PC-3 (cell line): ENCODE measurements at regions not wholly inside any gene's neighbourhood (a gene's known extent, or its start where the extent isn't known, plus 50 kb on each side); places are given as distances from the start of the nearest gene placed in this dataset.

ENCODE experiments used
- ATAC-seq: fragments of 200-7000 bp; cut with Tn5 transposase; 2 replicates; pipeline ENCODE4 v1.9.1; 2020; ENCODE audit warnings: mild to moderate bottlenecking, moderate library complexity
- BruUV-seq: library from RNA; stranded (reverse); fragments of 400-500 nt; replicated peaks from 2 replicates; lab custom pipeline; 2021; lab: Mats Ljungman, UMichigan
- CTCF ChIA-PET: fragments of 300-600 bp; sonication (Branson Sonifier 250); formaldehyde crosslinking; loops from one replicate; lab custom pipeline; 2022; ENCODE audit warnings: antibody characterized with exemption; lab: Charles Lee
- POLR2A ChIA-PET: fragments of 300-600 bp; sonication (Branson Sonifier 250); formaldehyde crosslinking; loops from one replicate; lab custom pipeline; 2022; ENCODE audit warnings: antibody characterized with exemption; ENCODE audit not compliant: unreplicated experiment; lab: Charles Lee
- DNase-seq: peaks from one replicate; pipeline ENCODE4 v3.0.0-alpha.2; 2015
- H2AFZ ChIP-seq: fragments of 300-600 bp; sonication (generic); 2 replicates; pipeline ENCODE4 v1.6.0; 2016; ENCODE audit warnings: antibody characterized with exemption, low read length
- H3F3A ChIP-seq: fragments of 300-600 bp; sonication (generic); one replicate; pipeline ENCODE4 v1.6.0; 2017; ENCODE audit warnings: antibody characterized with exemption, low read length, control low read depth, mild to moderate bottlenecking; ENCODE audit not compliant: unreplicated experiment
- H3K27ac ChIP-seq: fragments of 300-600 bp; sonication (generic); 2 replicates; pipeline ENCODE4 v1.5.1; 2016; ENCODE audit warnings: mild to moderate bottlenecking, low read length
- H3K27me3 ChIP-seq: fragments of 300-600 bp; sonication (generic); 2 replicates; pipeline ENCODE4 v1.6.1; 2016; ENCODE audit warnings: low read length, mixed read lengths
- H3K36me3 ChIP-seq: fragments of 300-600 bp; sonication (generic); 2 replicates; pipeline ENCODE4 v1.6.1; 2016; ENCODE audit warnings: low read depth, mixed run types, low read length, mixed read lengths
- H3K4me1 ChIP-seq: fragments of 300-600 bp; sonication (generic); 2 replicates; pipeline ENCODE4 v1.5.1; 2016; ENCODE audit warnings: low read length; ENCODE audit not compliant: insufficient read depth
- H3K4me2 ChIP-seq: fragments of 300-600 bp; sonication (generic); 2 replicates; pipeline ENCODE4 v1.6.0; 2016; ENCODE audit warnings: low read length
- H3K4me3 ChIP-seq: fragments of 300-600 bp; sonication (generic); 2 replicates; pipeline ENCODE4 v1.5.1; 2016; ENCODE audit warnings: mild to moderate bottlenecking, low read length, mixed read lengths
- H3K79me2 ChIP-seq: fragments of 300-600 bp; sonication (generic); 2 replicates; pipeline ENCODE4 v1.6.1; 2017; ENCODE audit warnings: low read length, mixed read lengths
- H3K9ac ChIP-seq: fragments of 300-600 bp; sonication (generic); 2 replicates; pipeline ENCODE4 v1.6.0; 2016; ENCODE audit warnings: mild to moderate bottlenecking, low read length
- H3K9me2 ChIP-seq: fragments of 300-600 bp; sonication (generic); replicated peaks from 2 replicates; pipeline ENCODE4 v1.6.1; 2016; ENCODE audit warnings: mixed run types, low read length, mixed read lengths
- H3K9me3 ChIP-seq: fragments of 300-600 bp; sonication (generic); 2 replicates; pipeline ENCODE4 v1.6.1; 2016; ENCODE audit warnings: low read length, mixed read lengths
- H4K20me1 ChIP-seq: fragments of 300-600 bp; sonication (generic); 2 replicates; pipeline ENCODE4 v1.6.1; 2016; ENCODE audit warnings: low read length, mixed read lengths
- EZH2 ChIP-seq: fragments of 300-600 bp; sonication (generic); IDR thresholded peaks from one replicate; pipeline ENCODE4 v1.6.1; 2017; ENCODE audit warnings: antibody characterized with exemption, mild to moderate bottlenecking, low read length; ENCODE audit not compliant: unreplicated experiment
- EZH2phosphoT487 ChIP-seq: fragments of 300-600 bp; sonication (generic); IDR thresholded peaks from 2 replicates; pipeline ENCODE4 v1.6.1; 2018; ENCODE audit warnings: mild to moderate bottlenecking, antibody characterized with exemption, low read length, borderline replicate concordance
- intact Hi-C: fragments of 100-400 bp; cut with micrococcal nuclease; formaldehyde crosslinking; loops from 2 replicates; pipeline ENCODE4 v1.9.0; 2023
- TF ChIP-seq, protein P1 (sequence below): fragments of 300-600 bp; sonication (generic); conservative IDR thresholded peaks from 2 replicates; pipeline ENCODE4 v1.5.1; 2017; ENCODE audit warnings: antibody characterized with exemption, low read depth, mild to moderate bottlenecking, low read length

DNA sequence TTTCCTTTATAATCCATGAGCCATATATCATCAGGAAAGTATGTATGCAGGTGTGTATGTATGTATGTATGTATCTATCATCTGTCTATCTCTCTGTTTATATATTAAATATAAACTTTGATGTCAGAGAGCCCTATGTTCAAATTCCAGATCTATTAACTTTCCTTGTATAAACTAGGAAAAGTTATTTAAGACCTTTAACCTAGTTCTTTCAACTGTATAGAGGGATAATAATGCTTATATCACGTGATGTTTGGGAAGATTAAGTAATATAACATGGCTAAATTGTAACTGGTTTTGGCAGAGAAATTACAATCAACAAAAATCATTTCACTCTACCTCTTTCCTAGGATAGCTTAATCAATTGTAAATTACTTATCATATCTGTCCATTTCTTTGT is 628.3 kb upstream of the IGFBP3 start:
- Histone ChIP-seq H3K4me3 (no peak overlapping the region), H3K9ac (no peak overlapping the region), H3F3A (no peaks in the 10 kb centered on the region), H3K4me2 (no peak overlapping the region), H2AFZ (no peak overlapping the region), H3K9me3 (no peaks in the 10 kb centered on the region), H3K27ac (no peak overlapping the region), H3K4me1 (peaks cover 22% of the 10 kb centered on the region), H3K27me3 (no peaks in the 10 kb centered on the region), H4K20me1 (no peaks in the 10 kb centered on the region), H3K9me2 (no peaks in the 10 kb centered on the region), H3K36me3 (no peaks in the 10 kb centered on the region), H3K79me2 (no peaks in the 10 kb centered on the region)
- DNase-seq (no peak), ATAC-seq (no peak)
- BruUV-seq: no TSS peak
- ChIA-PET POLR2A (no interaction called here), CTCF (no interaction called here)
- TF ChIP-seq EZH2phosphoT487 (no peak), EZH2 (no peak)
- TF ChIP-seq, protein P1, sequence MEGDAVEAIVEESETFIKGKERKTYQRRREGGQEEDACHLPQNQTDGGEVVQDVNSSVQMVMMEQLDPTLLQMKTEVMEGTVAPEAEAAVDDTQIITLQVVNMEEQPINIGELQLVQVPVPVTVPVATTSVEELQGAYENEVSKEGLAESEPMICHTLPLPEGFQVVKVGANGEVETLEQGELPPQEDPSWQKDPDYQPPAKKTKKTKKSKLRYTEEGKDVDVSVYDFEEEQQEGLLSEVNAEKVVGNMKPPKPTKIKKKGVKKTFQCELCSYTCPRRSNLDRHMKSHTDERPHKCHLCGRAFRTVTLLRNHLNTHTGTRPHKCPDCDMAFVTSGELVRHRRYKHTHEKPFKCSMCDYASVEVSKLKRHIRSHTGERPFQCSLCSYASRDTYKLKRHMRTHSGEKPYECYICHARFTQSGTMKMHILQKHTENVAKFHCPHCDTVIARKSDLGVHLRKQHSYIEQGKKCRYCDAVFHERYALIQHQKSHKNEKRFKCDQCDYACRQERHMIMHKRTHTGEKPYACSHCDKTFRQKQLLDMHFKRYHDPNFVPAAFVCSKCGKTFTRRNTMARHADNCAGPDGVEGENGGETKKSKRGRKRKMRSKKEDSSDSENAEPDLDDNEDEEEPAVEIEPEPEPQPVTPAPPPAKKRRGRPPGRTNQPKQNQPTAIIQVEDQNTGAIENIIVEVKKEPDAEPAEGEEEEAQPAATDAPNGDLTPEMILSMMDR: no peak
- intact Hi-C loops: loop anchor here (5.0 to 10.0 kb wide), 2 partner anchors 33 to 665 kb away; partner anchors contain the start of gene IGFBP1

DNA sequence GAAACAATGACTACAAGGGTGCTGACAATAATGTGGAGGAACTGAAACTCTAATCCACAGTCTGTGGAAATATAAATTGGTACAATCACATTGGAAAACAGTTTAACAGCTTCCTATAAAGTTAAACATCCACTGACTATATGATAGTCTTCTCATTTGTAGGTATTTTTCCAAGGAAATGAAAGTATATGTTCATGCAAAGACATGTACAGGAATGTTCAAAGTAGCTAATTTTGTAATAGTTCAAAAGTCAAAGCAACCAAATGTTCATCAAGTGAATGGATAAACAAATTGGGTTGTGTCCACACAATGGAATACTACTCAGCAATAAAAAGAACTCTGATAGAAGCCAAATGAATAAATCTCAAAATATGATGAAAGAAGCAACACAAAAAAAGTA is 626.0 kb upstream of the IGFBP3 start:
- POLR2A ChIA-PET: no interaction called here
- no peak for ATAC-seq
- Histone ChIP-seq H3K4me1 (peaks cover 32% of the 10 kb centered on the region), H2AFZ (no peak overlapping the region), H3K4me2 (no peak overlapping the region), H3K36me3 (no peaks in the 10 kb centered on the region), H3K4me3 (no peak overlapping the region), H3K9me3 (no peaks in the 10 kb centered on the region), H3K9me2 (no peaks in the 10 kb centered on the region), H3K27me3 (no peaks in the 10 kb centered on the region), H3K27ac (no peak overlapping the region), H3F3A (no peaks in the 10 kb centered on the region), H4K20me1 (no peaks in the 10 kb centered on the region), H3K79me2 (no peaks in the 10 kb centered on the region), H3K9ac (no peak overlapping the region)
- no peak for TF ChIP-seq EZH2
- no peak for TF ChIP-seq EZH2phosphoT487
- TF ChIP-seq, protein P1: no peak
- intact Hi-C loops: loop anchor here (2.0 to 10.0 kb wide), 3 partner anchors 35 to 662 kb away; partner anchors contain the start of gene IGFBP1
- CTCF ChIA-PET: no interaction called here
- BruUV-seq: no TSS peak
- DNase-seq: no peak

DNA sequence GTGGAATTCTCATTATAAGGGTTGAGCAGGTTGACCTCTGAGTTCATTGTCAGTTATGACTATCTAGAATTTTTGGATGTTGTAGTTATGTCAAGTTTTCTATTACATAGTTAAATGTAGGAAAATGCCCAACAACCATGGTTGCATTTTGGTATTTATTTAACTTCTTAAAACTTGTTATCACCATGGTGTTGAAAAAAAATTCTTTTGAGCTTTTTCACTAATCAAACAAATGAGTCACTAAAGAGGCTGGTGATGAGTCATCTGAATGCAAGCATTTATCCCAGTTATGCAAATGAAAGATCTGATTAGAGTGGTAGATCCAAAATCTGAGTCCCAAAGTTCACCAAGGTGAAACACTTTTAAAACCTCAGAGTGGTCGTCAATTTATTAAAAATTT is 624.7 kb upstream of the IGFBP3 start:
- H3K4me1 ChIP-seq: peaks cover 32% of the 10 kb centered on the region
- POLR2A ChIA-PET: interaction anchor here (0.7 kb wide), 1 partner anchor 61 kb away, joined by 3 read pairs; no protein-coding TSS in a partner anchor
- no TSS peak for BruUV-seq
- peak overlapping the region; percentile 56 for H3K9ac ChIP-seq
- 0 out of 2 replicates have a peak overlapping the region, but pooled peaks have one; percentile 15 for H3K4me3 ChIP-seq
- peak overlapping the region; percentile 62 for H3K4me2 ChIP-seq
- CTCF ChIA-PET: interaction anchor here (0.6 kb wide), 1 partner anchor 57 kb away, joined by 3 read pairs; no protein-coding TSS in a partner anchor
- H3K79me2 ChIP-seq: no peaks in the 10 kb centered on the region
- peak overlapping the region; percentile 85 for H3K27ac ChIP-seq
- no peaks in the 10 kb centered on the region for H4K20me1 ChIP-seq
- H3K36me3 ChIP-seq: no peaks in the 10 kb centered on the region
- H2AFZ ChIP-seq: no peak overlapping the region
- DNase-seq (peak; percentile 94), ATAC-seq (peak; percentile 73)
- no peaks in the 10 kb centered on the region for H3K9me2 ChIP-seq
- H3F3A ChIP-seq: no peaks in the 10 kb centered on the region
- no peaks in the 10 kb centered on the region for H3K9me3 ChIP-seq
- intact Hi-C loops: loop anchor here (2.0 to 10.0 kb wide), 6 partner anchors 37 to 661 kb away; partner anchors contain the start of gene IGFBP1
- TF ChIP-seq, protein P1: no peak
- no peak for TF ChIP-seq EZH2phosphoT487
- no peak for TF ChIP-seq EZH2
- H3K27me3 ChIP-seq: no peaks in the 10 kb centered on the region
